ENCODE measurements at regions not wholly inside any gene's neighbourhood (a gene's known extent, or its start where the extent isn't known, plus 50 kb on each side); places are given as distances from the start of the nearest gene placed in this dataset.

DNA sequence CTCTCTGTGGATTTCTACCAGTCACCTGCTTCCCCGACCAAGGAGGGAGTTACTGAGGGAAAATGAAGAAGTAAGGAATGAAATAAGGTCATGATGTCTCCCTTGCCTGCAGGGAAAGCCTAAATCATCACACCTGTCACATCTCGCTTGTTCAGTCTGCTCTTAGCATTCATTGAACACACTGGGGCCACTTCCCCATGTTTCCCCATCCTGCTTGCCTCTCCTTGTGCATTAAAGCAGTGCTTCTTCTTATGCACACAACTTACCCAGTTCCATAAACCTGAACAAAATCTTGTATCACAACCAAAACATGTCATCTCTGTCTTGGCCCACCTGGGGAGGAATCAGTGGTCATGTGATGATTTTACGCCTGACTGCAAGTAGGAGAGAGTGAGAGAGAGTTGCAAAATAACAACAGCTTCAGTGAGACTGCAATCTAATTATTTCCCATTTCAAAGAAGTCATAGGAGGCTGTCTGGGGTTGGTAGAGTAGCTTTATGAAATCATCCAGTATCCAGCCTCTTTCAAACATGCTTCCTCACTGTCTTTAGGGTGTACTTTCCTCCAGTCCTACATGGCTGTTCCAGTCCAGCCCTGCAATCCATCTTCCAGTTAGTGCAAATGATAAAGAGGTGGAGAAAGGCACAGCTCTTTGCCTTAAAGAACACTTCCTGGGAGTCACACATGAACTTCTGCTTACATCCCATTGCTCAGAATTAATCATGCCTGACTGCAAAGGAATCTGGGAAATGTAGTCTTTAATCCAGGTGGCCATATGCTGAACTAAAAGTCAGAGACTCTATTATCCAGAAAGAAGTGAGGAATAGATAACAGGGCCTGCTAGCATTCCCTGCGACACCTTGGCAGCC, 220.1 kb downstream of the HAUS1 start:
- DNase-seq (ENCODE audit: low spot score) = no peak
- intact Hi-C loops (cut with micrococcal nuclease) = no loop called here
- Mint-ChIP-seq H3K4me3 (no peak overlapping the region), H3K27ac (no peak overlapping the region), H3K4me1 (ENCODE audit: low read depth) (peaks cover 8% of the 10 kb centered on the region), H3K27me3 (ENCODE audit: insufficient read depth) (peaks cover 15% of the 10 kb centered on the region), H3K36me3 (ENCODE audit: low read depth) (no peaks in the 10 kb centered on the region), H3K9me3 (no peaks in the 10 kb centered on the region)

- Mint-ChIP-seq H3K4me1 (ENCODE audit: low read depth) (peaks cover 8% of the 10 kb centered on the region), H3K27me3 (ENCODE audit: insufficient read depth) (peaks cover 22% of the 10 kb centered on the region), H3K9me3 (no peaks in the 10 kb centered on the region), H3K27ac (no peak overlapping the region), H3K36me3 (ENCODE audit: low read depth) (no peaks in the 10 kb centered on the region), H3K4me3 (no peak overlapping the region)
- no peak for DNase-seq (ENCODE audit: low spot score)
- intact Hi-C loops (cut with micrococcal nuclease) = no loop called here
These were observed 221.7 kb downstream of the HAUS1 start for GRCh38 chr18:46325895-46326294.

GRCh38 chr18:46329736-46330246, 225.6 kb downstream of the HAUS1 start:
- H3K27ac Mint-ChIP-seq = no peak overlapping the region
- H3K9me3 Mint-ChIP-seq = no peaks in the 10 kb centered on the region
- DNase-seq (ENCODE audit: low spot score) = no peak
- H3K36me3 Mint-ChIP-seq (ENCODE audit: low read depth) = no peaks in the 10 kb centered on the region
- H3K27me3 Mint-ChIP-seq (ENCODE audit: insufficient read depth) = peaks cover 42% of the 10 kb centered on the region
- H3K4me1 Mint-ChIP-seq (ENCODE audit: low read depth) = peaks cover 12% of the 10 kb centered on the region
- intact Hi-C loops (cut with micrococcal nuclease) = loop anchor here (5.0 to 10.0 kb wide), 3 partner anchors 157 to 655 kb away; partner anchors contain the start of gene ST8SIA5
- no peak overlapping the region for H3K4me3 Mint-ChIP-seq

DNA sequence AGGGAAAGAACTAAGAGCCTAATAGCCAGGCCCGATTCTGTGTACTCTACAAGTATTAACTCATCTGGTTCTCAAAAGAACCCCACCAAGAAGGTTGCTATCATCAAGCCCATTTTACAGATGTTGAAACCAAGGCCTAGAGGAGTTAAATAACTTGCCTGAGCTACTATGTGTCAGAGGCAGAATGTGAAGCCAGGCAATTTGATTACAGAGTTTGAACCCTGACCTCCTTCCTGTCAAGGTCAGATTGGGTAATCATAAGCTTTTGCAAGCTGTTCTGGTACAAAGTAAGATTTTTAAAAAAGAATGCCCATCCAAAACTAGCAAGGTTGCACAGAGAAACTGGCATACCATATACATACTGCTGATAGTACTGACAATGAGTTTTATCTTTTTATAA, 227.1 kb downstream of the HAUS1 start:
- Mint-ChIP-seq H3K4me3 (no peak overlapping the region), H3K27me3 (ENCODE audit: insufficient read depth) (peaks cover 53% of the 10 kb centered on the region), H3K27ac (no peak overlapping the region), H3K9me3 (no peaks in the 10 kb centered on the region), H3K36me3 (ENCODE audit: low read depth) (no peaks in the 10 kb centered on the region), H3K4me1 (ENCODE audit: low read depth) (peaks cover 26% of the 10 kb centered on the region)
- intact Hi-C loops (cut with micrococcal nuclease) = loop anchor here (5.0 to 10.0 kb wide), 3 partner anchors 159 to 657 kb away; partner anchors contain the start of gene ST8SIA5
- no peak for DNase-seq (ENCODE audit: low spot score)

- H3K27ac Mint-ChIP-seq = no peak overlapping the region
- intact Hi-C loops (cut with micrococcal nuclease) = loop anchor here (5.0 to 10.0 kb wide), 3 partner anchors 160 to 658 kb away; partner anchors contain the start of gene ST8SIA5
- no peaks in the 10 kb centered on the region for H3K36me3 Mint-ChIP-seq (ENCODE audit: low read depth)
- peaks cover 53% of the 10 kb centered on the region for H3K27me3 Mint-ChIP-seq (ENCODE audit: insufficient read depth)
- DNase-seq (ENCODE audit: low spot score) = no peak
- no peak overlapping the region for H3K4me3 Mint-ChIP-seq
- H3K4me1 Mint-ChIP-seq (ENCODE audit: low read depth) = peaks cover 31% of the 10 kb centered on the region
- no peaks in the 10 kb centered on the region for H3K9me3 Mint-ChIP-seq
These were observed 228.2 kb downstream of the HAUS1 start for GRCh38 chr18:46332286-46332801.

DNA sequence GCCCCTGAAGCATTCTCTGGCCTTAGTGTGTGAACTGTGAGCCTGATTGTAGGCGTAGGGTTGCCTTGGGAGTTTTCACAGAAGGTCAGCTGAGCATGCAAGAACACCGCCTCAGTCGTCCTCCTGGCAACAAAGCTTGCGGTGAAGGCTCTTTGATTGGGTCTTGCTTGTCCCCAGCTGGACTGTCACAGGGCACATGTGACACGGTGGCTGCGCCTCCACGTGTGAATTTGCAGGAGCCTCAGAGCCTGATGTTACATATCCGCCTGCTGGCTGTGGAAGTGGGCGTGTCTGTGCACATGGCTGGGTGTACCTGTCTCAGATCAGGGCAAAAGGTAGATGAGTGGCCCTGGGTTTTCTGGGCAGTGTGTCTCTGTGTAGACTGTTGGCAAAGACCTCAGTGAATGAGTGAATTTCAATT, 228.7 kb downstream of the HAUS1 start:
- no peak for DNase-seq (ENCODE audit: low spot score)
- Mint-ChIP-seq H3K9me3 (no peaks in the 10 kb centered on the region), H3K4me3 (peak overlapping the region; percentile 76), H3K27me3 (ENCODE audit: insufficient read depth) (peaks cover 56% of the 10 kb centered on the region), H3K4me1 (ENCODE audit: low read depth) (peaks cover 32% of the 10 kb centered on the region), H3K27ac (peak overlapping the region; percentile 49), H3K36me3 (ENCODE audit: low read depth) (no peaks in the 10 kb centered on the region)
- intact Hi-C loops (cut with micrococcal nuclease) = loop anchor here (5.0 to 10.0 kb wide), 3 partner anchors 161 to 658 kb away; partner anchors contain the start of gene ST8SIA5

- H3K27ac Mint-ChIP-seq = peak overlapping the region; percentile 2
- peak; percentile 34 for DNase-seq (ENCODE audit: low spot score)
- peaks cover 39% of the 10 kb centered on the region for H3K4me1 Mint-ChIP-seq (ENCODE audit: low read depth)
- H3K9me3 Mint-ChIP-seq = no peaks in the 10 kb centered on the region
- H3K27me3 Mint-ChIP-seq (ENCODE audit: insufficient read depth) = peaks cover 56% of the 10 kb centered on the region
- intact Hi-C loops (cut with micrococcal nuclease) = loop anchor here (5.0 to 10.0 kb wide), 3 partner anchors 161 to 659 kb away; partner anchors contain the start of gene ST8SIA5
- H3K36me3 Mint-ChIP-seq (ENCODE audit: low read depth) = no peaks in the 10 kb centered on the region
- H3K4me3 Mint-ChIP-seq = peak overlapping the region; percentile 76
These were observed 229.4 kb downstream of the HAUS1 start for GRCh38 chr18:46333431-46334135.

- peak overlapping the region; percentile 89 for H3K27ac Mint-ChIP-seq
- H3K27me3 Mint-ChIP-seq (ENCODE audit: insufficient read depth) = peaks cover 47% of the 10 kb centered on the region
- H3K4me3 Mint-ChIP-seq = peak overlapping the region; percentile 91
- intact Hi-C loops (cut with micrococcal nuclease) = loop anchor here (1.0 to 10.0 kb wide), 5 partner anchors 9 to 660 kb away; partner anchors contain the start of gene ST8SIA5
- peaks cover 52% of the 10 kb centered on the region for H3K4me1 Mint-ChIP-seq (ENCODE audit: low read depth)
- peaks cover 1% of the 10 kb centered on the region for H3K36me3 Mint-ChIP-seq (ENCODE audit: low read depth)
- DNase-seq (ENCODE audit: low spot score) = no peak
- no peaks in the 10 kb centered on the region for H3K9me3 Mint-ChIP-seq
These were observed 230.7 kb downstream of the HAUS1 start for GRCh38 chr18:46334868-46335281.

DNA sequence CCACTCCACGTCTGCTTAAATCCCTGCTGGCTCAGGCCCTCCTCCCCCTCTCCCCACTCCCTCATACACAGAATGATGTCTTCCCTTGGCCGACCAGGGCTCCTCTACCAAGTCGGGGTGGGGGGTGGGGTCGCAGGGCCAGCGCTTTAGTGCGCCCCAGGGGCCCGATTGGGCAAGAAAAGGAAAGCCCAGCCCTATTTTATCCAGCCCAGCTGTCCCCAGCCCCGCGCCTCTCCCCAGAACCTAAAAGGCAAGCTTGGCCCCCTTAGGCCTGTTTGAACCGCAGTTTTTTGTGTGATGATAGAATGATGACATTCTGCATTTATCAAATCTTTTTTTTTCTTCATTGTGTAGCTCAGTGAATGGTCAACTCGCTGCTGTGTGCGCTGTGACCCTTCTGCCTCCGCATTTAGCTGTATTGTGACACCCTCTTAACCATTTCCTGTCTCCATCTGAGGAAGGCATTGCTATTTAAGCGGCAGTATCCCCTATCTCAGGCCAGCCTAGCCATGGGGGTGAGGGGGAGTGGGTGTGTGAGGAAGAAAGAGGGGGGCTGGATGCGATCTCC, 231.4 kb downstream of the HAUS1 start:
- H3K4me3 Mint-ChIP-seq = peak overlapping the region; percentile 91
- H3K9me3 Mint-ChIP-seq = no peaks in the 10 kb centered on the region
- H3K27ac Mint-ChIP-seq = peak overlapping the region; percentile 8
- intact Hi-C loops (cut with micrococcal nuclease) = loop anchor here (1.0 to 10.0 kb wide), 3 partner anchors 9 to 661 kb away; no protein-coding TSS in a partner anchor
- DNase-seq (ENCODE audit: low spot score) = no peak
- H3K27me3 Mint-ChIP-seq (ENCODE audit: insufficient read depth) = peaks cover 41% of the 10 kb centered on the region
- peaks cover 57% of the 10 kb centered on the region for H3K4me1 Mint-ChIP-seq (ENCODE audit: low read depth)
- peaks cover 1% of the 10 kb centered on the region for H3K36me3 Mint-ChIP-seq (ENCODE audit: low read depth)

GRCh38 chr18:46336278-46337111, 232.3 kb downstream of the HAUS1 start:
- H3K4me3 Mint-ChIP-seq = no peak overlapping the region
- peaks cover 65% of the 10 kb centered on the region for H3K4me1 Mint-ChIP-seq (ENCODE audit: low read depth)
- peaks cover 35% of the 10 kb centered on the region for H3K27me3 Mint-ChIP-seq (ENCODE audit: insufficient read depth)
- no peaks in the 10 kb centered on the region for H3K9me3 Mint-ChIP-seq
- peaks cover 1% of the 10 kb centered on the region for H3K36me3 Mint-ChIP-seq (ENCODE audit: low read depth)
- no peak for DNase-seq (ENCODE audit: low spot score)
- no peak overlapping the region for H3K27ac Mint-ChIP-seq
- intact Hi-C loops (cut with micrococcal nuclease) = loop anchor here (5.0 to 10.0 kb wide), 2 partner anchors 84 to 662 kb away; no protein-coding TSS in a partner anchor

- peaks cover 71% of the 10 kb centered on the region for H3K4me1 Mint-ChIP-seq (ENCODE audit: low read depth)
- DNase-seq (ENCODE audit: low spot score) = no peak
- H3K27ac Mint-ChIP-seq = no peak overlapping the region
- intact Hi-C loops (cut with micrococcal nuclease) = loop anchor here (5.0 to 10.0 kb wide), 2 partner anchors 85 to 662 kb away; no protein-coding TSS in a partner anchor
- no peaks in the 10 kb centered on the region for H3K9me3 Mint-ChIP-seq
- H3K36me3 Mint-ChIP-seq (ENCODE audit: low read depth) = peaks cover 1% of the 10 kb centered on the region
- no peak overlapping the region for H3K4me3 Mint-ChIP-seq
- peaks cover 29% of the 10 kb centered on the region for H3K27me3 Mint-ChIP-seq (ENCODE audit: insufficient read depth)
These were observed 233.1 kb downstream of the HAUS1 start for GRCh38 chr18:46337271-46337670.
